Mesendoderm (in vitro differentiated cells): ENCODE measurements at regions not wholly inside any gene's neighbourhood (a gene's known extent, or its start where the extent isn't known, plus 50 kb on each side); places are given as distances from the start of the nearest gene placed in this dataset.
A peak's percentile ranks its signal among the peaks of the same experiment; 100 is the strongest.
"Not testable (repeated sequence)": the region's sequence is repeated elsewhere in the genome, so short reads cannot be mapped to it uniquely, and the experiment has no call there.

ENCODE experiments used
- DNase-seq: peaks from one replicate; pipeline ENCODE4 v3.0.0; 2013
- H2AK5ac ChIP-seq: 2 replicates; pipeline ENCODE4 v1.6.1; 2013; ENCODE audit warnings: low read length, inconsistent platforms
- H2BK120ac ChIP-seq: 2 replicates; pipeline ENCODE4 v1.6.1; 2013; ENCODE audit warnings: low read depth, mild to moderate bottlenecking, low read length, moderate library complexity, mixed read lengths
- H2BK15ac ChIP-seq: replicated peaks from 2 replicates; pipeline ENCODE4 v1.6.1; 2013; ENCODE audit warnings: low read depth, mild to moderate bottlenecking, moderate library complexity
- H2BK5ac ChIP-seq: 2 replicates; pipeline ENCODE4 v1.6.1; 2013; ENCODE audit warnings: low read length, inconsistent platforms
- H3K18ac ChIP-seq: 2 replicates; pipeline ENCODE4 v1.6.1; 2013; ENCODE audit warnings: mild to moderate bottlenecking, low read length, mixed read lengths
- H3K23ac ChIP-seq: one replicate; pipeline ENCODE4 v1.6.1; 2013; ENCODE audit warnings: low read length
- H3K27ac ChIP-seq: 2 replicates; pipeline ENCODE4 v1.5.1; 2013; ENCODE audit warnings: low read depth, mild to moderate bottlenecking, inconsistent platforms, low read length, moderate library complexity
- H3K27me3 ChIP-seq: 2 replicates; pipeline ENCODE4 v1.6.1; 2013; ENCODE audit warnings: low read length, control low read depth, mild to moderate bottlenecking, inconsistent platforms; ENCODE audit not compliant: insufficient read depth, poor library complexity
- H3K36me3 ChIP-seq: 2 replicates; pipeline ENCODE4 v1.6.1; 2013; ENCODE audit warnings: low read length, inconsistent platforms; ENCODE audit not compliant: control insufficient read depth, insufficient read depth
- H3K4ac ChIP-seq: one replicate; pipeline ENCODE4 v1.6.1; 2013; ENCODE audit warnings: low read depth, mild to moderate bottlenecking, low read length, moderate library complexity
- H3K4me1 ChIP-seq: 2 replicates; pipeline ENCODE4 v1.6.1; 2013; ENCODE audit warnings: low read depth, low read length, inconsistent platforms; ENCODE audit not compliant: control insufficient read depth
- H3K4me2 ChIP-seq: 2 replicates; pipeline ENCODE4 v1.6.1; 2013; ENCODE audit warnings: low read length
- H3K4me3 ChIP-seq: 2 replicates; pipeline ENCODE4 v1.5.1; 2013; ENCODE audit warnings: mild to moderate bottlenecking, low read length
- H3K56ac ChIP-seq: one replicate; pipeline ENCODE4 v1.6.1; 2013; ENCODE audit warnings: low read length
- H3K79me1 ChIP-seq: 2 replicates; pipeline ENCODE4 v1.6.1; 2013; ENCODE audit warnings: low read length, inconsistent platforms
- H3K79me2 ChIP-seq: 2 replicates; pipeline ENCODE4 v1.6.1; 2013; ENCODE audit warnings: mild to moderate bottlenecking, low read length; ENCODE audit not compliant: control insufficient read depth, insufficient read depth
- H3K9ac ChIP-seq: 2 replicates; pipeline ENCODE4 v1.6.1; 2013; ENCODE audit warnings: low read length, inconsistent platforms
- H4K5ac ChIP-seq: one replicate; pipeline ENCODE4 v1.6.1; 2013; ENCODE audit warnings: low read length
- H4K8ac ChIP-seq: one replicate; pipeline ENCODE4 v1.6.1; 2013; ENCODE audit warnings: low read depth, mild to moderate bottlenecking, control low read depth, low read length, moderate library complexity
- WGBS: extraction: QIAGEN DNeasy Blood & Tissue Kit; methylation state at CpG from one replicate; pipeline ENCODE4 v1.1.7; 2013; ENCODE audit warnings: low lambda C conversion rate, missing lambda C conversion rate; ENCODE audit not compliant: insufficient coverage; ENCODE audit errors: extremely low coverage; 5-methylcytosine and 5-hydroxymethylcytosine counted together

DNA sequence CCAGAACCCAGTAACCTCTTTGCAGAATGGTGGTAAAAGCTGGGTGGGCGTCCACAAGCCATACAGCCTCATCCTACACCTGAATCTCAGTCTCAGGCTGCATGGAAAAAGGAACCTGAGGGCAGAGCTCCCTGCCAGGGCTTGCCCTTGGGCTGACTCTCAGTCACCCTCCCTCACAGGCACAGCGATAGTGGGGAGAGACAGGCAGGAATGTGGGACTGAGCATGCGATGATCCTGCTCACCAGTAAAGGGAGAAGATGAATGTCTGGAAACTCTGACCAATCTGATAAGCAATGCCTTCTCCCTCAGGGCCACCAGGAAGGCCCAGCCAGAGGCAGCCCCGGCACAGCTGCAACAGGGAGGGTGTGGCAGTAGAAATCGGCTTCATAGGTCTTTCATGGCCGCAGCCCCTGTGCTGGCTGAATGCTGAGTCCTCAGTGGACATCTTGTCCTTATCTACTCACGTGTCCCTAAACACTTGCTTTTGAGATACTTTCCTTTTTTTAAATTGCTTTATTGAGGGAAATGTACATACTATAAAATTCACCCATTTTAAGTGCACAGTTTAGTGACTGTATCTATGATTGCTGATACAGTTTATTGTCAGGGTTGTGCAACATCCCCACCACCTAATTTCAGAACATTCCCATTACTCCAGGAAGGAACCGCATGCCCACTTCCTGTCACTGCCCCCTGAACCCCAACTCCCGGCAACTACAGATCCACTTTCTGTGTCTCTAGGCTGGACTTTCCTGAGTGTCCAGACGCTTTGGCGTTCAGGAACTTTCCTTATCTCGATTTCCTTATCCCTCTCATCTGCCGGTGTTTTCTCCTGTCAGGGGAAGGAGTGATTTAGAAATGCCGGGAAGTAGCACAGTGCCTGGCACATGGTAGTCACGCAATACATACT lies 258.1 kb downstream of the PCNX1 start:
- no peak overlapping the region for H3K4me2 ChIP-seq
- no peaks in the 10 kb centered on the region for H3K79me1 ChIP-seq
- no peak overlapping the region for H3K56ac ChIP-seq
- H2BK15ac ChIP-seq, result no peak overlapping the region
- no peak overlapping the region for H3K18ac ChIP-seq
- no peak overlapping the region for H3K27ac ChIP-seq
- no peak overlapping the region for H3K4ac ChIP-seq
- no peak overlapping the region for H3K9ac ChIP-seq
- no peak overlapping the region for H3K4me3 ChIP-seq
- DNase-seq, result peak; percentile 58
- H2BK120ac ChIP-seq, result no peak overlapping the region
- H3K4me1 ChIP-seq, result no peaks in the 10 kb centered on the region
- H3K36me3 ChIP-seq, result no peaks in the 10 kb centered on the region
- H3K79me2 ChIP-seq, result no peaks in the 10 kb centered on the region
- H4K8ac ChIP-seq, result no peak overlapping the region
- H3K27me3 ChIP-seq, result no peaks in the 10 kb centered on the region
- H4K5ac ChIP-seq, result no peak overlapping the region
- no peak overlapping the region for H2BK5ac ChIP-seq
- no peak overlapping the region for H2AK5ac ChIP-seq
- WGBS, result no CpG with 5 or more reads among the region's 15 CpGs
- no peak overlapping the region for H3K23ac ChIP-seq

- no CpG with 5 or more reads among the region's 3 CpGs for WGBS
These were observed 259.1 kb downstream of the PCNX1 start for GRCh38 chr14:71166180-71166837.

GRCh38 chr14:71167325-71167950 lies 260.2 kb downstream of the PCNX1 start:
- not testable (repeated sequence) for H3K4me1 ChIP-seq, H3K4me2 ChIP-seq, H3K18ac ChIP-seq, H4K5ac ChIP-seq, H3K4me3 ChIP-seq, H2BK15ac ChIP-seq, H3K9ac ChIP-seq, DNase-seq, H3K27me3 ChIP-seq, H3K27ac ChIP-seq, H4K8ac ChIP-seq, H2BK5ac ChIP-seq, H3K23ac ChIP-seq, H2BK120ac ChIP-seq, H3K79me1 ChIP-seq, H3K79me2 ChIP-seq, H3K4ac ChIP-seq, H3K36me3 ChIP-seq, H2AK5ac ChIP-seq, H3K56ac ChIP-seq
- no CpG with 5 or more reads among the region's 48 CpGs for WGBS

More at GRCh38 chr14:71166180-71166837, 259.1 kb downstream of the PCNX1 start:
- H3K4me2 ChIP-seq, result no peak overlapping the region
- H3K4me1 ChIP-seq, result no peaks in the 10 kb centered on the region
- H2BK5ac ChIP-seq, result no peak overlapping the region
- H3K4me3 ChIP-seq, result no peak overlapping the region
- H4K8ac ChIP-seq, result no peak overlapping the region
- no peak overlapping the region for H2BK120ac ChIP-seq
- no peak overlapping the region for H4K5ac ChIP-seq
- H3K79me2 ChIP-seq, result no peaks in the 10 kb centered on the region
- H3K27ac ChIP-seq, result no peak overlapping the region
- H2BK15ac ChIP-seq, result no peak overlapping the region
- no peaks in the 10 kb centered on the region for H3K79me1 ChIP-seq
- H3K56ac ChIP-seq, result no peak overlapping the region
- H3K36me3 ChIP-seq, result no peaks in the 10 kb centered on the region
- no peak overlapping the region for H3K23ac ChIP-seq
- no peak for DNase-seq
- H3K18ac ChIP-seq, result no peak overlapping the region
- no peak overlapping the region for H3K9ac ChIP-seq
- no peak overlapping the region for H2AK5ac ChIP-seq
- no peak overlapping the region for H3K4ac ChIP-seq
- no peaks in the 10 kb centered on the region for H3K27me3 ChIP-seq

DNA sequence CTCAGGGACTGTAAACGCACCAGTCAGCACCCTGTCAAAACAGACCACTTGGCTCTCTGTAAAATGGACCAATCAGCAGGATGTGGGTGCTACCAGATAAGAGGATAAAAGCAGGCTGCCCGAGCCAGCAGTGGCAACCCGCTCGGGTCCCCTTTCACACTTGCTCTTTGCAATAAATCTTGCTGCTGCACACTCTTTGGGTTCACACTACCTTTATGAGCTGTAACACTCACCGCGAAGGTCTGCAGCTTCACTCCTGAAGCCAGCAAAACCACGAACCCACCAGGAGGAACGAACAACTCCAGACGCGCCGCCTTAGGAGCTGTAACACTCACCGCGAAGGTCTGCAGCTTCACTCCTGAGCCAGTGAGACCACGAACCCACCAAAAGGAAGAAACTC lies 260.9 kb downstream of the PCNX1 start:
- H3K4me1 ChIP-seq, H3K27ac ChIP-seq, H3K4ac ChIP-seq, H3K18ac ChIP-seq, H2BK120ac ChIP-seq, H3K4me2 ChIP-seq, DNase-seq, H4K8ac ChIP-seq, H4K5ac ChIP-seq, H3K36me3 ChIP-seq, H2BK15ac ChIP-seq, H2BK5ac ChIP-seq, H3K9ac ChIP-seq, H3K56ac ChIP-seq, H3K23ac ChIP-seq, H2AK5ac ChIP-seq, H3K27me3 ChIP-seq, H3K79me2 ChIP-seq, H3K4me3 ChIP-seq, H3K79me1 ChIP-seq: not testable (repeated sequence)
- no CpG with 5 or more reads among the region's 14 CpGs for WGBS

DNA sequence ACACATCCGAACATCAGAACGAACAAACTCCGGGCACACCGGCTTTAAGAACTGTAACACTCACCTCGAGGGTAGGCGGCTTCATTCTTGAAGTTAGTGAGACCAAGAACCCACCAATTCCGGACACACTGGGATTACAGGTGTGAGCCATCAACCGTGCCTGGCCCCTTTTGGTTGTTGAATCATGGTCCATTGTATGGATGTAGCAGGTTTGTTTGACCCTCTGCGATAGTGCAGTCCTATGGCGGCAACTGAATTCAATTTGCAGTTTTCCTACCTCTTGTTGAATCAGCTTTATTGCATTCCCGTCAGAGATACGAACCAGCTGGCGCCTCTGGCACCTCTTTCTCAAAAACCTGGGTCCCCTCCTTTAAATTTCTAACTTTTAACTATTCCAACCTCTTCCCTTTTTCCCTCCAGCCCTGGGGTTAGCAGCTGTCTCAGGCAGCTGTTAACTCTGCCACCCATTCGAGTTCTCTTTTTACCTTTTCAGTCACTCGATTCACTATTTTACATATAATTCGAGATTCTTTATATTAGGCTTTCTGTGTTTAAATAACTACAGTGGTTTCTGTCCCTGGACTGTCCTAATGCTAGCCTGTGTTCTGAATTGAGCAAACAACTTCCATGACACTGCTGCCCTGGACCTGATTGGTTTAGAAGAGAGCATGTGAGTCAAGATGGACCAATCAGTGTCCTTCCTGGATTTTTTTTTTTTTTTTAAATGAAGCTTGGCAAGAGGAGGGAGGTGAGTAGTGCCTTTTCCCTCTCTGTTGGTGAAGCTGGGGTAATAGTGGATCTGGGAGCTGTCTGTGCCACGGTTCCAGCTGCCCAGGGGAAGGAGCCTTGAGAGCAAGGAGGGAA lies 261.5 kb downstream of the PCNX1 start:
- Histone ChIP-seq H3K4me1 (no peaks in the 10 kb centered on the region), H3K4me2 (no peak overlapping the region), H2BK15ac (no peak overlapping the region), H3K79me2 (no peaks in the 10 kb centered on the region), H2BK120ac (no peak overlapping the region), H2BK5ac (no peak overlapping the region), H2AK5ac (no peak overlapping the region), H3K27me3 (no peaks in the 10 kb centered on the region), H4K5ac (no peak overlapping the region), H4K8ac (no peak overlapping the region), H3K79me1 (no peaks in the 10 kb centered on the region), H3K4ac (no peak overlapping the region), H3K36me3 (no peaks in the 10 kb centered on the region), H3K23ac (no peak overlapping the region), H3K27ac (no peak overlapping the region), H3K18ac (no peak overlapping the region), H3K56ac (no peak overlapping the region), H3K9ac (no peak overlapping the region), H3K4me3 (no peak overlapping the region)
- WGBS, result no CpG with 5 or more reads among the region's 17 CpGs
- no peak for DNase-seq
